GM19438 (cell line): ENCODE measurements at regions not wholly inside any gene's neighbourhood (a gene's known extent, or its start where the extent isn't known, plus 50 kb on each side); places are given as distances from the start of the nearest gene placed in this dataset.
"Not testable (repeated sequence)": the region's sequence is repeated elsewhere in the genome, so short reads cannot be mapped to it uniquely, and the experiment has no call there.

Experiments
- ATAC-seq: cut with Tn5 transposase; IDR thresholded peaks from one replicate; pipeline ENCODE4 v1.9.1; 2021; ENCODE audit warnings: low read depth; ENCODE audit not compliant: unreplicated experiment

DNA sequence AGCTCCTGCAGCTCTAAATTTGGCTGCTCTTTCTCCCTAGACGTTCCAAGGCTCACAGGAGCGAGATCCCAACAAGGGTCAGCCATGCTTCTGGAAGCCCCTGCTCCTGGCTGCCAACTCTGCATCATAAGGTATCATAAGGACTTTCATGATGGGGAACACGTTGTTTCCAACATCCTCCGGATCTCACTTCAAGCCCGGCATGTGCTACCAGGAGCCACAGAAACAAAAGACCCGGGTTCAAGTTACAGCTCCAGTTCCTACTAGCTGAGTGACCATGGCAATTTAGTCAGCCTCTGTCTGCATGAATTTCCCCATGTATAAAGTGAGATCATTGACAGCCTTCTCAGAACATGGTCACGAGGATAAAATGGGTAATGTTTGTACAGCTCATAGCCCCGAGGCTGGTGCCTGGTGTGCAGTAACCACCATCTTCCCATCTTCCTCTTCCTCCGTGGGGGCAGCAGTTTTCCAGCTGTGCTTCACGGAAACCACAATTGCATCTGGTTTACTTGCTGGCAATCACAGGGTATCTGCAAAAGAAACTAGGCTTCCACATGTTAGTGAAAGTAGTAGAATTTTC, 209.0 kb upstream of the ECI2 start:
- no peak for ATAC-seq

DNA sequence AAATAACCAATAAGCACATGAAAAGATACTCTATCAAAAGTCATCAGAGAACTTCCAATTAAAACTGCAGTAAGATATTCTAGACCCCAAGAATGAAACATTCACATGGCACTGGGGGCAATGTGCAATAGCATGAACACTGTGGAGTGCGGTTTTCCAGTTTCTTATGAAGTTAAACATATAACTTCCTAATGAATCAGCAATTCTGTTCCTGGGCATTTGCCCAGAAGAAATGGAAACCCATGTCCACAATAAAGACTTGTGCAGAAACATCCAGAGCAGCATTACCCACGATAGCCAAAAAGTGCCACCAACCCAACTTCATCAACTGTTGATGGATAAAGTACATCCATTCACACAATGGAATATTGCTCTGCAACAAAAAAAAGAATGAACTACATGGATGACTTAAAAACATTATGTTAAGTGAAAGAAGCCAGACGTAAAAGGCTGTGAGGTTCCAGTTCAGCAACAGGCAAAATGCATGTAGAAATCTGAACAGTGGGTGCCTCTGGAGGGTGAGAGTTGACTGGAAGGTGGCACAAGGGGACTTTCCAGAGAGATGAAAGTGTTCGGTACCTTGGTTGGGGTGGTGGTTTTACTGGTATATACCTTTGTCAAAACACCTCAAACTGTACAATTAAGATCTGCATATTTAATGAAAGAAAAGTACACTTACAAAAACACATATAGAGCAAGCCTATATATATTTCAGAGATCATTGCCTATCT, 207.2 kb upstream of the ECI2 start:
- ATAC-seq, result no peak

DNA sequence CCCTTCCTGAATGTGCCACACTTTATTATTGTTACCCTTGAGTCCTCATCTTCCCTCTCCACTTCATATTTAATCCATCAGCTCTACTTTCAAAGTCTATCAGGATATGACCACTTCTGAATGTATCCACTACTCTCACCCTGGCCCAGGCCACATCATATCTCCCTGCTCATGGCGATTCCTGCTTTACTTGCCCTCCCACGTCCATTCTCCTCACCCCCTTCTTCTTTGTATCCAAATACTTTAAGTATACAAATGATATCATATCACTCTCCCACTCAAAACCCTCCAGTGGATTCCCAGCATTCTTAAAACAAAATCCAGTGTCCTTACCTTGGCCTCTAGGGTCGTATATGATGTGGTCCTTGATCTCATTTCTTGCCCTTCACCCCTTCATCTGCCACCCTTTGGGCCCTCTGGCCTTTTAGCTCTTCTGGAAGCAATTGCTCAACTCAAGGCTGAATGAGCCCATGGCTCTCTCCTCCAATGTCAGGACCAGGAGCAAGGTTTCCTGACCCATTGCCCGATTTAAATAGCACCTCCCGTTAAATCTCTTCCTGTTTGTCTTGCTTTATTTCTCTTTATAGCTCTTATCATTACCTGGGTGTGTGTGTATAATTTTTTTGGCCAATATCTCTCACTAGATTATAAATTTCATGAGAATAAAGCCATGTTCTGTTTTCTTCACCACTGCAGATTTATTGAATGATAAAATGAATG, 205.9 kb upstream of the ECI2 start:
- ATAC-seq, result no peak

DNA sequence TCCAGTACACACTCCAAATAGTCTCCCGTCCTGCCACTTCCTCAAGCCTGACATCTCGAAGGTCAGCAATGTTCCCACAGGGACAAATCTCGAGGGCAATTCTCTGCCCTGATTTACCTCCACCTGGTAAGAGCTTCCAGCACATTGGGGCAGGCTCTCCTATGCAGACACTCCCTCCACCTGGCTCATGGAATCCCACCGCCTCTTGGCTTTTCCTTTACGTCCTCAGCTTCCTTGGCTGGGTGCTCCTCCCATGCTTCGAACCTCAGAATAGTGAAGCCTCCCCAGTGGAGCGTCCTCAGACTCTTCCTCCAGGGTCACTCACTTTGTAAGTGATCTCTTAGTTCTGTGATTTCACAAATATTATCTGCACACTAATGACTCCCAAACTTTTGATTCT, 205.2 kb upstream of the ECI2 start:
- no peak for ATAC-seq

DNA sequence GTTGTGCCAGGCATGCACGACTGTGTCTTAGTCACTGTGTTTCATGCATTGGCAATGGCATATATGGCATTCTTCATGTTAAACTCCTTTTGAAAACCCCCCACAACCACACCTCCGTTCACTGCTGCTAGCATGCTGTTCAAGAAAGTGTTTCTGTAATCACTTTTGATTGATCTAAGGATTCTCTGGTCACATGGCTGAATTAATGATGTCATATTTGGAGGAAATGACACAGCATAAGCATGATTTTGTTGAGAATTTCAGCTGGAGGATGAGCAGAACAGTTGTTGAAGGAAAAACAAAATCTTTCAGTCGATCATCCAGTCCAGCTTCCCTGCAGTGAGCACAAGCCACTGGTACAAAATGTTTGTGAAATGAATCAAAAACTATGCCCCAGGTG, 203.5 kb upstream of the ECI2 start:
- no peak for ATAC-seq

DNA sequence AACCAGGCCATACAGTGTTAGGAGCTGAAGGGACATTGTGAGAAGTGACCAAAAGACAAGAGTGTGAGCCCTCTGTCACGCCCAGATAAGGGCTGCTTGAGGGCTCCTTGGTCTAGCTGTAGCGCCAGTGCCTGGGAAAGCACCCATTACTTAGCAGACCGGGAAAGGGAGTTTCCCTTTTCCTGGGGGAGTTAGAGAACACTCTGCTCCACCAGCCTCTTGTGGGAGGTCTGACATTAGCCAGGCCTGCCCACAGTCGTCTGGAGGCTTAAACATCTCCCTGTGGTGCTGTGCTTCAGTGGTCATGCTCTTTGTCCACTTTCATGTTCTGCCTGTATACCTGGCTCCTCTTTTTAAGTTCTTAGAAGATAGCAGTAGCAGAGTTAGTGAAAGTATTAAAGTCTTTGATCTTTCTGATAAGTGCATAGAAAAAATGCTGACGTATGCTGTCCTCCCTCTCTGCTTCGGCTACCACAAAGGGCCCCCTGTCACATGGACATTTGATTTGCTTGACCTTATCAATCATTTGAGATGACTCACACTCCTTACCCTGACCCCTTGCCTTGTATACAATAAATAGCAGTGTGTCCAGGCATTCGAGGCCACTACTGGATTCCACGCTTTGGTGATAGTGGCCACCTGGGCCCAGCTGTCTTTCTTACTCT, 201.5 kb upstream of the ECI2 start:
- no peak for ATAC-seq

DNA sequence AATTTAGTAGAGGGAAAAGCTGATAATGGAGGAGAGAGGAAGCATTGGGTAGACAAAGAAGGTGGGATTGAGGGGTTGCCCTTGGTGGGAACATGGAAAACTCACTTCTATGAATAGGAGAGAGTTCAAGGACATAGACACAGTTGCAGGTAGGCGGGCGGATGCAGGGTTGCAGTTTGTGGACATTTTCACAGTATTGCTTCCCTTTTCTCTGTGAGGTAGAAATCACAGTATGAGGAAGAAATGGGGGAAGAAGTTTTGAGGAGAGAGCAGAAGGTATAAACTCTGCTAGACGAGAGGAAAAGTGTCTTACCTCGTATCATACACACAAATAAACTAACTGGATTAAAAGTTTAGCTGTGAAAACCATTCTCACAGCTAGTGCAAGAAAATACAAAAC, 200.7 kb upstream of the ECI2 start:
- ATAC-seq, result no peak

DNA sequence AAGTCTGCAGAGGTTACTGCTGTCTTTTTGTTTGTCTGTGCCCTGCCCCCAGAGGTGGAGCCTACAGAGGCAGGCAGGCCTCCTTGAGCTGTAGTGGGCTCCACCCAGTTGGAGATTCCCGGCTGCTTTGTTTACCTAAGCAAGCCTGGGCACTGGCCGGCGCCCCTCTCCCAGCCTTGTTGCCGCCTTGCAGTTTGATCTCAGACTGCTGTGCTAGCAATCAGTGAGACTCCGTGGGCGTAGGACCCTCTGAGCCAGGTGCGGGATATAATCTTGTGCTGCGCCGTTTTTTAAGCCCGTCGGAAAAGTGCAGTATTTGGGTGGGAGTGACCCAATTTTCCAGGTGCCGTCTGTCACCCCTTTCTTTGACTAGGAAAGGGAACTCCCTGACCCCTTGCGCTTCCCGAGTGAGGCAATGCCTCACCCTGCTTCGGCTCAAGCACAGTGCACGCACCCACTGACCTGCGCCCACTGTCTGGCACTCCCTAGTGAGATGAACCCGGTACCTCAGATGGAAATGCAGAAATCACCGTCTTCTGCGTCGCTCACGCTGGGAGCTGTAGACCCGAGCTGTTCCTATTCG, 198.9 kb upstream of the ECI2 start:
- not testable (repeated sequence) for ATAC-seq

DNA sequence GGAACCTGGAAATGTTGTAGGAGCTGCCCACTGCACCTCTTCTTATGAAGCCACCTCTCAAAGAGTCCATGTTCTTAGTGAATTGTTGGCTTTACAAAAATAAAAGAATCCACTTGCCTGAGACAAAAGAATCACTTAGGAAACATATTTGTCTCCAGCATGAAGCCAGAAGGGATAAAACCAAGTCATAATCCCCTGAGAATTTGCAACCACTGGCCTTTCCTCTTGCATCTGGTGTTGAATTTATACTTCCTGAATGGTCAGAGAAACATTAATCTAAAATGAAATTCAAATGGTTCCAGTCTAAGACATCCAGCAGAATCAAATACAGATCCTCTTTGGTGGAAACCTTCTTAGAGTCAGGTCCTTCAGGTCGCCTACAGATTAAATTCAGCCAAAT, 192.5 kb upstream of the ECI2 start:
- ATAC-seq, result no peak

DNA sequence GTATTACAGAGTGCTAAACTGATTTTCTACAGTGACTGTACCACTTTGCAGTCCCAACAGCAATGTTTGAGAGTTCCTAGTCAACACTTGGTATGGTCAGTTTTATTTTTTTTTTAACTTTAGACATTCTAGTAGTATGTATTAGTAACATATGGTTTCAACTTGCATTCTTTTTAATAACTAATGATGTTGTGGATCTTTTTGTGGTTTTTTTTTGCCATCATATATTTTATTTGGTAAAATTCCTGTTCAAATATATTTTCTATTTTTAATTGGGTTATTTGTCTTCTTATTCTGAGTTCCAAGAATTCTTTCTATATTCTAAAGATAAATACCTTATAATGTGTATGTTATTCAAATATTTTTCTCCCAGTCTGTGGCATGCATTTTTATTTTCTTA, 189.4 kb upstream of the ECI2 start:
- no peak for ATAC-seq

DNA sequence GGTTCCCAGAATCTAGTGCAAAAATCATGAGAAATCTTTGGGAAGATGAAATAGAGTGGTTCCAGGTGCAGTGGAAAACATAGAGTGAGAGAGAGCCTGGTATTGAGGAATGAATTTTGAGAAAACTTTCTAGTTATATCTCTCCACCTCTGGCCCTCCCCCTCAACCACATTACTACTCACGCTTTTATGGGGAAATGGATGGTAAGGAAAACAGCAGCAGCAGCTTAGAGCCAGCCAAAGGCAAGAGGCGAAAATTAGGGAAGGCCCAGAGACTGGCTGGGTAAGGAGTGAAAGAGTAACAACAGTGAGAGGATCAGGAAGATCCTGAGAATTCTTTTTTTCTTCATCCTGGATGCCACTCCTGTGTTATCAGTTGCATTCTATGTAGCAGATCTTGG, 187.9 kb upstream of the ECI2 start:
- no peak for ATAC-seq

DNA sequence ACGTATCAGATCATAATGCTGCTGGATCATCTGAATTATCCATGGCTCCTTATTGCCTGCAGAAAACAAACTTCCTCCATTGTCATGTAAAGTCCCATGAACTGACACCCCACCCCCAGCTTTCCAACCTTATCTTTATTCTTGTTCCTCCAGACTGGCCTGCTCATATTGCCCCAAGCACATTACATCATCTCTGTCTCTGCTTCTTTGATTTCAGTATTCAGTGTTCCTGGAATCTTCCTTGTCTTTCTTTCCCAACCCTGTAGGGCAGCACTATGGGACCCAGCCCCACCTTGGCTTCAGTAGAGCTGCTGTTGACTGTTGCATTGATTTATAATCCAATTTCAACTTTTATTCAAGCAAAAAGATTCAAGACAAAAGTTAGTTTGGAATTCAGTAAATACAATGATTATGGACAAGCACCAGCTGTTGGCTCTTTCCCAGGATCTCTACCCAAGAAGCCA, 187.5 kb upstream of the ECI2 start:
- ATAC-seq, result no peak

DNA sequence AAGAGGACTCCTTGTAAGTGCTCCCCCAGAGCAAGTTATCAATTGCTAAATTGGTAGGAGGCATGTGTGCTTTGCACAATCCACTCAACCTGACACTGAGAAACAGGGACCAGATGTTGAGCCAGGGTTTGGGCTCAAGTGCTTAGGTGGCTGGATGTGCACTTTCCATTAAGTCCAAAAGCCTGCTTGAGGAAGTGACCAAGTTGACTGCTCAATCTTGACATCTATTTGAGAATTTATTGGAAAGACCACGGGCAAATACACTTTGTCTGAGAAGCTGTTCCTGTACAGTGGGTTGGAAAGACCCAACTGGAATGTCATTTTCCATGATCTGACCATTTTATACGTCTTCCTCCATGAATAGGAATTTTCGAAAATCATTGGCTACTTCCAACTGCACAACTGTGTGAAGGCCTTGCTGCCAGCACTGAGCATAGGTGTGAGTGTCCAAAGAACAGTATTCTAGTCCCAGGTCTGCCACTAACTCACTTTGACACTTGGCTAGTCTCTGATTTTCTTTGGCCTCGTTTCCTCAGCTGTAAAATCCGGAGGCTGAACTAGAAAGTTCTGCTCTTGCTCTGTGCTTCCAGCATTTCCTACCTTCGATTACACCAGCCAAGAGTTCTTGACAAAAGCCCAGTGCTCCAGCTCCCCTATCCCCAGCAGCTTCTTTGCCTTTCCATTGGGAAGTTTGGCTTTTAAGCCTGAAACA, 186.9 kb upstream of the ECI2 start:
- ATAC-seq, result no peak

DNA sequence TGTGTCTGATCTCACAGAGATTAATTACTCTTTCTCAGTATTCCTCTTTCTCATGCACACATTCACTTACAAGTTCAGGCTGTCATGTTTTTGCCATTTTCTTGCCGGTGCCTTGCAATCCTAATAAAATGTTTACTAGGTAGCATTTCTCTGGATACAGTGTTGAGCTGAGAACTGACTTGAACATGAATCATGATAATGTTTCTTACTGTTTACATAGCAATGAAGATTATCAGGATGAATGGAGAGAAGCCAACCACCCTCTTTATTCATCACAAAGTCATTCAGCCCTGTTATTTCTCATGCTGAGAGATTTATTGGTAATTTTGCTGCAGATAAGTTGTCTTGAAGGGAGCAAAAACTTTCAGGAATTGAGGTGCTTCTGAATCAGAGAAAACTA, 185.5 kb upstream of the ECI2 start:
- ATAC-seq, result no peak

DNA sequence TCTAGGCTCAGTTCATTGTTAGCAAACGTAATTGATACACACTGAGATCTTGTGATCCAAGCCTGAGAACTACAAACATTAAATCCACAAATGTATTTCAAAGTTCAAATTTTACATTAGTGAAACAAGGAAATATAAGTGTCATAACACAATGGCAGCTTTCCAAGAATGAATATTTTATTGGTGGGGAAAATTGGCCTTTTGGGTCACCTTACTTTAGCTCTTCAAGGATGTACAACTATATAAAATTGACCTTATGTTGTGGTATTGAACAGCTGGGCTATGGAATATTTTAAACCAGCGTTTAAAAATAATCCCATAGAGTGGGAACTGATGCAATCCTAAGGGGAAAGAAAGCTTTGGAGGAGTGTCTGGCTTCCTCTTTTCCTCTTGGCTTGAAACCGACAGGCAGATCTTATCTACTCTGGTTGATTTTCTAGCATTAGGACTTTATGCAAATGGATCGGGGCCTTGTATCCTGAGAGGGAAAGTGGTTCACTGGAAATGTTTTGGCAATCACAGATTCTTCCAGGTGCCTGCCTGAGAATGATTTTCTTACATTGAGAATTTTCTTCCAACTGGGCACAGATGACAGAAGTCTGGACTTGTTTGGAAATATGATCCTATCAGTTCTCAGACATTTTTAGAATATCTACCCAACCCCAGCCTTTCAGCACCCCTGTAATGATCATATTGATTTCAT, 184.8 kb upstream of the ECI2 start:
- ATAC-seq, result no peak

DNA sequence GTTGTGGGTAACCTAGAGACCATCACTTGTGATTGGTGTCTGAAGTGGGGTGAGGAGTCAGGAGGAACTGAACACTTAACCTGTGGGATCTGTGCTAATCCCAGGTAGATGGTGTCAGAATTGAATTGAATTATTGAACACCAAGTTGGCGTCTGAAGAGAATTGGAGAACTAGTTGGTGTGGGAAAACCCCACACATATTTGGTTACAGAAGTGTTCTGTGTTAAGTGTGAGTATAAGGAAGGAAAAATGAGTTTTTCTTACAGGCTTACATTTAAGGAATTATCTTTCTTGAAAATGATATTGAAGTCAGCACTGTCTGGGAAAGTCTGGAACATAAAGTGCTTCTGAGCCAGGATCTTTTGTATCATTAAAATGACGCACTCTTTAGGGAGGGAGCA, 182.9 kb upstream of the ECI2 start:
- ATAC-seq, result no peak

DNA sequence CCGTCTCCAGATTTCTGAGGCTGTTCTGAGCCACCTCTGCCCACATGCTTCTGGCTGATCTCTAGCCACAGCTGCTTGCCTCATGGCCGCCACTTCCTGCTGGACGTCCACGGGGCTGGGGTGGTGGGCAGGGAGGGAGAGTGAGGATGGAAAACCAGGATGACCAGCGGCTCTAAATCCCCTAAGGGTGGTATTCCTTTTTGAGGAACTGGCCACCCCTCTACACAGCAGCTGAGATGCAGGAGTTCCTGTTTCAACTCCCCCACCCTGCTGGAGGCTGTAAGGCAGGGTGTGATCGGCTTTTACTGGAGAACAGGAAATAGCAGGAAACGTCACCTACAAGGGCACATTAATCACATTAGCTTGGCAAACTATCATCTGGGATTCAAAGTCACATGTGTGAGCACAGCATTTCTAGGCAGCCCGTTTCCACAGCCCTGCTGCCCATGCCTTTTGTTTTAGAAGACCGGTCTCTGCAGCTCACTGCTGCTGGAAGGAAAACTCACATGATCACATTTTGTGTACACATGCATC, 181.6 kb upstream of the ECI2 start:
- no peak for ATAC-seq

DNA sequence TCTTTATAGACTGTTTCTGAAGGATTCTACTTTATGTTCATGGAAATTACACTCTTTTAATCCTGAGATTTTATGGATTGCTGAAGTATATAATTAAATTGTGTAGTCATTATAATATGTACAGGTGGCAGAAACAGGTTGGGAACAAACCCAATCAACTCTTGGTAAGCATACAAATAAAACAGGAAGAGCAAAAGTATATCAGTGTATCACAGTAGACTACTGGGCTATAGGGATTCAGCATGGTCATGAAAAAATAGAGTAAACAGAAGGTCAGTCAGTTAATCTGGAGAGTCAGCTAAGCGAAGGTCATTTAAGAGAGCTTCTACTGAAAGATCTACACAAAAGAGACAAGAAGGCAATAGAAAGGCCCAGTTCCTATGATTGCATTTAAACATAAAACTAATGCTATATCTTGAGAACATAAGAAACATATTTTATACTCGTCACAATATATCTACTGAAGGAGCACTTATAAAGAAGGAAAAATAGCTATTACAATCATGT, 178.9 kb upstream of the ECI2 start:
- ATAC-seq, result no peak

DNA sequence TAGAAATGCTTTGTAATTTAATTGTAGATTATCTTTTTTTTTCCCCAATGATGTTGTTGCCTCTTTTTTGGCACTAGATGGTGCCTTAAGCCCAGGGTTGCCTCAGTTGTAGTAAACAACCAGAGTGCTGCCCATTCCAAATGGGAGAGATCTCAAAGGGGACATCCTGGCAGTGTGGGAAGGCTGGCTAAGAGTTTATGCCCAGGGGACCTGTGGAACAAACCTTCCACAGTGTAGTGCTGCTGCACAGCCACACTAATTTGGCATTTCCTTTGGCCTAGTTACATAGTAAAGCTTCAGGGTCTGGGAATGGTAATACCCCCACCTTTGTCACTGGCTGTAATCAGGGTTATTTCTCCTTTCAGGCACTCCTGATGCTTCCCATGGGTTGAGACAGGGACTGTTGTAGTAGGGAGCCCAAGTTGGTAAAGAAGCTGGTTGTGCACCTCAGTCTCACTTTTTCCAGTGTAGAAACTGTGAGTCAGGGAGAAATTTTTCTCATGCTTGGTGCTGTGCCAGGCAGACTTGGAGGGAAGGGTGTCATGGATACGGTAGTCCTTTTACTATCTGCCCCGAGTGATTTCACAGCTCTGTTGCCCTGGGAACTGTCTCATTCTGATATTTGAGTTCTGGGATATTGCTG, 177.8 kb upstream of the ECI2 start:
- ATAC-seq, result no peak
